ENCODE measurements at regions not wholly inside any gene's neighbourhood (a gene's known extent, or its start where the extent isn't known, plus 50 kb on each side); places are given as distances from the start of the nearest gene placed in this dataset.
A peak's percentile ranks its signal among the peaks of the same experiment; 100 is the strongest.
"Not testable (repeated sequence)": the region's sequence is repeated elsewhere in the genome, so short reads cannot be mapped to it uniquely, and the experiment has no call there.

DNA sequence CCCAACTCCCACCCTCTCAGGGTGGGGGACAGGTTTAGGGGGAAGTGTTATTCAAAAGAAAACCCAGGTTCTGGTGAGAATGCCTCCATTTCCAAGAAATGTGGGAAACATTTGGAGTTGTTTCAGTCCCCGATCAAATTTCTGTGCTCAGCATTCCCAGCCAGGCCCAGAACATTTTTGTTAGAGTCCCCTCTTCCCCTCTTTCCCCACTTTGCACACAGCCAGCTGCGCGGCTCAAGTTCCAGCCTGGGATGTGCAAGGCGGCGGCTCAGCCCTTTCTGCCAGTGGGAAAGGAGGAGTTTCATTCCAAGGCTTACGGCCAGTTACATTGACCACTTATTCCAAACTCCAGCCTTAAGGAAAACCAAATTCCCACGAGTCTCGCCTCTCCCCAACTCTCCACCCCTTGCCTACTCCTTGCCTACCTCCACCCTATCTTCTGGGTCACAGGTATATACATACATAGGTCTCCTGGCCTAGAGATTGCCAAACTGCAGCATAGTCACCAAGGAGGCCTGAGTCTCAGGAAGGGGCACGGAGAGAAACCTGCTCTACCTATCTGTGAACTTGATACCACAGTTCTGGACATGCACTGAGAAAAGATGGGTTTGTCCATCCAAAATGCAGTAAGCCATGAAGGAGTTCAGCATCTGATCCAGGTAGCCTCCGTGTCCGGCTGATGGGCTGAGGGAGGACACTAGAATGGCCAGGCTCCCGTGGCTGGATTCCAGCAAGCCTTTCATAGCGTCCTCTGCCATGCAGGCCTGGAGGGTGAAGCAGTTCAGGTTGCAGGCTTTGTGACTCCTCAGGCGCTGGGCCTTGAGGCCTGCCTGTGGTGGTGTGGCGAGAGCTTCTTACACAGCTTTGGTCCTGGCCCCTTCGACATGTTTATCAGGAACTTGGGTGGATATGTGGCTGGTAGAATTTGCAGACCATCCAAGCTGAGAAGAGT, 154.5 kb downstream of the ZFP36L2 start:
- DNase-seq (ENCODE audit: low read depth in 2 of 2): no peak

GRCh38 chr2:43070676-43071502, 155.5 kb downstream of the ZFP36L2 start:
- DNase-seq (ENCODE audit: low read depth in 2 of 2): no peak

DNA sequence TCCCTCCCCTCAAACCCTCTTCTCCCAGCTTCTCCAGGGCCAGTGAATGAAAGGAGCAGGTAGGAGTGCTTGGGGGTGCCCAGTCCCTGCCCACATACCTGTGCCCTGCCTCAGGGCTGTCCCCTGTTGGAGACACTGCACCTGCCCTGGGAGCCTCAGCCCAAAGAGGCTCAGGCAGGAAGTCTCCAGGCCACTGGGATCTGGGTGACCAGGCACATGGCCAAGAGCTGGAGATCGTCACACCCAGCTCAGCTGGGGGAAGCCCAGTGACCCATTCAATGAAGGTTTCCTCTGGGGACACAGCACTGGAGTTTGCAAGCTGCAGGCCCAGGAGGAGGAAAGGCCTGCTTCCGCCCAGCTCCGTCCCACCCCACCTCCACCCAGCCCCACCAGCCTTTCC, 156.4 kb downstream of the ZFP36L2 start:
- DNase-seq (ENCODE audit: low read depth in 2 of 2): no peak

- DNase-seq (ENCODE audit: low read depth in 2 of 2): no peak
Measured at GRCh38 chr2:43068631-43069517, 157.5 kb downstream of the ZFP36L2 start.

DNA sequence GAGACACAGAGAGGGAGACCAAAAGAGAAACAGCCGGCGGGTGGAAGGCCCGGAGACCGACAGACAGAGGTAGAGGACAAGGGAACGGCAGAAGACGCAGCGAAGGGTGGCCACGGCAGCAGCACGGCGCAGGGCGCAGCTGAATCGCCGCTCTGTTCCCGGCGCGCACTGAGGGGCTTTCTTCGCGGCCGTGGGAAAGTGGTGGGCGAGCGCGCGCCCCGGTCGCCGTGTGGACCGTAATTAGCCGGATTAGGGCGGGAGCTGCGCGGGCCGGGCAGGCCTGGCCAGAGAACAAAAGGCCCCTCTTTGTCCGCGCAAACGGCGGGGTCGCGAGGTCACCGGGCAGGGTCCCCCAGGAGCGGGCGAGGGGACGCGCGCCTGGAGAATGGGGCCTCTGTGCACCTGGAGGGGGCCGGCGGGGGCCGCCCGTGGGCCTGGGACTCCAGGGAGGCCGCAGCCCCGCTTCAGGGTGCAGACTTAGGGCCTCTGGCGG, 158.3 kb downstream of the ZFP36L2 start:
- DNase-seq (ENCODE audit: low read depth in 2 of 2): no peak

DNA sequence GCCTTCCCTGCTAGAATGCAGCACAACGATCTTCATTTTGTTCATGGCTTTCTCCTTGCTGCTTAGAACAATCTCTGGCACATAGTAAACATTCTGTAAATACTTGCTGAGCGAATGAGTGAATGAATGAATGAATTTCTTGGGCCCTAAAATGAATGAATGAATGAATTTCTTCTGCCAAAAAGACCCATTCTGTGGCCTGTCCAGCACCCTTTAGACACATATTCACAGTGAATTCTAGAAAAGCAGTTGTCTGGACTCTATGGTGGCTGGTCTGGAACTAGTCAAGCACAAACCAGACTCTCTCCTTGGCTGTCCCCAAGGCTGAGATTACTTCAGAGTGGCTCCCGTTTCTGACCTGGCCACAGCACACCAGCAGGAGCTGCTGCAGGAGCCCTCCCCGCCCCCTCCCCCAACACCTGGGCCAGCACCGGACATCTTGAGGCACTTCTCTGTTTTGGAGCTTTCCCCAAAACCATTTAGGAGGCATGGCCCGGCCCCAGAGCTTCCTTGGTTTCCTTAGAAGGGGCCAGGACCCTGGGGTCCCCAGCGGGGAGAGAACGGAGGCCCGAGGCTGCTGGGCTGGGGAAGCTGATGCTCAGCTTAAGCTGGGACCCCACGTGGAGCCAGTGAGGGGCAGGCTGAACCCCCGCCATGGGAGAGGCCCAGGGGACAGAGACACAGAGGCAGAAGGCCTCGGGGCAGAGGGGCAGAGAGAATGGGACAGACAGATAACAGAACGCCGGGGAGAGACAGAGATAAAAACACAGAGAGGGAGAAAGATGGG, 159.0 kb downstream of the ZFP36L2 start:
- no peak for DNase-seq (ENCODE audit: low read depth in 2 of 2)

- not testable (repeated sequence) for DNase-seq (ENCODE audit: low read depth in 2 of 2)
Measured at GRCh38 chr2:43066541-43067253, 159.7 kb downstream of the ZFP36L2 start.

DNA sequence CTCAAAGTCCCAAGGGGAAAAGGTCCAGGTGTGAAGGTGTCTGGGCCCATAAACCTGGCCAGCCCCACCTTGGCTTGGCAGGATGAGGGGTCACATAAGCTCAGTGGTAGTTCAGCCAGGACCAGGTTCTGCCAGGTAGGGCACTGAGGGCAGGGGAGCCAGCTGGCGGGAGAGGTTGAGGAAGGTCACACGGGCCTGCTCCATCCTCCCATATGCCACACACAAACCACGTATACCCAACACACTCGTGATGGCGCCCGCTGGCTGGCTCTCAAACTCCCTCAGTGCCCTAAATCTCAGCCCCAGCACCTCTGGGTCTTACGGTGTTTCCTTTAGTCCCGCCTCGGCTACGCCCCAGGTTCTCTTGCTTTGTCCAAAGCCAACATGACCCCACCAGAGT, 160.5 kb downstream of the ZFP36L2 start:
- DNase-seq (ENCODE audit: low read depth in 2 of 2): no peak

GRCh38 chr2:43065036-43065435, 161.4 kb downstream of the ZFP36L2 start:
- DNase-seq (ENCODE audit: low read depth in 2 of 2): no peak

GRCh38 chr2:43063096-43063495, 163.3 kb downstream of the ZFP36L2 start:
- DNase-seq (ENCODE audit: low read depth in 2 of 2): not testable (repeated sequence)

GRCh38 chr2:43062058-43062457, 164.3 kb downstream of the ZFP36L2 start:
- DNase-seq (ENCODE audit: low read depth in 2 of 2): no peak

DNA sequence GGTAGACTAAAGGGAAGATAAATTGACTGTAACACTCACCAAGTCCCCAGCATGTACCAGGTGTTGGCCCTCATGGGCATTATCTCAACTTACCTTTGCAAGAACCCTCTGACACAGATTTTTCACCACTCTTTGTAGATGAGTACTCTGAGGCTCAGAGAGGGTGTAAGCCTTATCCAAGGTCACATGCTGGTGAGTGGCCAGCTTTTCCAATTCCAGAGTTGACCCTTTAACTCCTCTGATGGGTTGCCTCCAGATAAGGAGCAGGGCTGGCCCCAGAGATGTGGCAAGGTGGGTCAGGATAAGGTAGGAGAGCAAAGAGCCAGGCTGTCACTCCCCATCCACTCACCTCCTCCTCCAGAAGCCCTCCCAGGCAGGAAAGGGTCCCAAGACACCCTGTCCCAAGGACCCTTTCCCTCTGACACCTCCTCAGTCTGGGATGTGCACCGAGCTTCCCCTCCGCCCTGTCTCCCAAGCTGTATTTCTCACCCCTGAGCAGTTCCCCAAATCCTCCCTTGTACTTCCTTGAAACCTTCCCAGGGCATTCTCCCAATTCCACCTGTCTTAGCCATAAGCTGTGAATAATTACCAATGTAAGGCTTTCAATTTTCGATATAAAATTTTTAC, 165.9 kb downstream of the ZFP36L2 start:
- DNase-seq (ENCODE audit: low read depth in 2 of 2): no peak

GRCh38 chr2:43059183-43059897, 167.1 kb downstream of the ZFP36L2 start:
- DNase-seq (ENCODE audit: low read depth in 2 of 2): peak; percentile 17 to 30

- DNase-seq (ENCODE audit: low read depth in 2 of 2): no peak
Measured at GRCh38 chr2:43058726-43059110, 167.7 kb downstream of the ZFP36L2 start.

- DNase-seq (ENCODE audit: low read depth in 2 of 2): no peak
Measured at GRCh38 chr2:43057742-43058725, 168.4 kb downstream of the ZFP36L2 start.

DNA sequence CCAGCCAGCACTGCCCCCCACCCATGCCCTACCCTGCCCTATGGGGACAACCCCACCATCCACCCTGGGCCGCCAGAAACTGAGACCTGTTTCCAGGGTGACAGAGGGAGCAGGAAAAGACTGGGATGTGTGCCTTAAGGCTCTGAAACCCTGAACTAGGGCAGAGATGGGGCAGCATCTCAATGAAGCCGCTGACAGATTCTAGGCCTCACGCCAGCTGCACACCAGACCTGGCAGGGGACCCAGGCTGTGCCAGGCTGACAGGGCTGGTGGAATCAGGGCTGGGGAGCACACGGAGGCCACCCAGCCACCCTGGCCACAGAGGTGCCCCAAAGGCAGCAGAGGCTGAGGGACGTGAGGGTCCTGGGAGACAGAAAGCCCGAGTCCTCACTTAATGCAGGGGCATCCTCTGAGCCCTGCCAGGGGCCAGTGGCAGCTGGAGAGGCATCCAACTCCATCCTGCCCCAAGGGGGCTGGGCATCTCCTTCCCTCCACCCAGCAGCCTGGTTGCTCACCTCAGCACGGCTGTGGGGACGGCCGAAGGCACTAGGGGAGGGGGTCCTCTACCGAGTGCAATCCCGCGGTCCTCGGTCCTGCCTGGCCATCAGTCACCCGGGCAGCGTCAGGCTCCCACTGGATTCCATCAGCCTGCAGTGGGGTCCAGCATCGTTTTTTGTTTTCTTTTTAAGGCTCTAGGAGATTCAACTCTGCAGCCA, 169.2 kb downstream of the ZFP36L2 start:
- no peak for DNase-seq (ENCODE audit: low read depth in 2 of 2)

- no peak for DNase-seq (ENCODE audit: low read depth in 2 of 2)
Measured at GRCh38 chr2:43055985-43056384, 170.4 kb downstream of the ZFP36L2 start.
